Liver (tissue), 8 donors: ENCODE measurements at regions not wholly inside any gene's neighbourhood (a gene's known extent, or its start where the extent isn't known, plus 50 kb on each side); places are given as distances from the start of the nearest gene placed in this dataset.
"Not testable (repeated sequence)": the region's sequence is repeated elsewhere in the genome, so short reads cannot be mapped to it uniquely, and the experiment has no call there.

Experiments used
- DNase-seq: peaks from one replicate; pipeline ENCODE4 v3.0.0-alpha.2; 2017; ENCODE audit warnings: low spot score
- H3K27ac ChIP-seq, 2 donors: one replicate each; pipeline ENCODE4 v1.7.0; 2013; ENCODE audit warnings: inconsistent platforms in 2 of 2, low read length in 2 of 2, control low read depth in 1 of 2, low read depth in 1 of 2, mild to moderate bottlenecking in 1 of 2
- H3K27me3 ChIP-seq, 4 donors: one replicate each; pipeline versions ENCODE4 v1.6.1 to v1.7.0; 2013; ENCODE audit warnings: low read length in 3 of 4, inconsistent platforms in 1 of 4, mild to moderate bottlenecking in 1 of 4, moderate library complexity in 1 of 4; ENCODE audit not compliant: control insufficient read depth in 4 of 4, insufficient read depth in 4 of 4
- H3K36me3 ChIP-seq, 4 donors: one replicate each; pipeline versions ENCODE4 v1.6.1 to v1.7.0; 2013; ENCODE audit warnings: low read length in 3 of 4, mild to moderate bottlenecking in 3 of 4, low read depth in 1 of 4, moderate library complexity in 1 of 4; ENCODE audit not compliant: control insufficient read depth in 4 of 4, insufficient read depth in 3 of 4
- H3K4me1 ChIP-seq, 4 donors: one replicate each; pipeline versions ENCODE4 v1.6.1 to v1.7.0; 2013; ENCODE audit warnings: low read length in 3 of 4, mild to moderate bottlenecking in 3 of 4, moderate library complexity in 1 of 4; ENCODE audit not compliant: control insufficient read depth in 4 of 4, insufficient read depth in 4 of 4
- H3K4me3 ChIP-seq, 3 donors: one replicate each; pipeline versions ENCODE4 v1.6.1 to v1.7.0; 2013; ENCODE audit warnings: low read length in 3 of 3, control low read depth in 1 of 3, low read depth in 1 of 3, mild to moderate bottlenecking in 1 of 3
- H3K9ac ChIP-seq, 2 donors: one replicate each; pipeline ENCODE4 v1.7.0; 2013; ENCODE audit warnings: low read length in 2 of 2, mild to moderate bottlenecking in 2 of 2, moderate library complexity in 2 of 2, control low read depth in 1 of 2, low read depth in 1 of 2
- H3K9me3 ChIP-seq, 4 donors: one replicate each; pipeline versions ENCODE4 v1.6.1 to v1.7.0; 2013; ENCODE audit warnings: low read length in 3 of 4; ENCODE audit not compliant: control insufficient read depth in 4 of 4
- ATF3 ChIP-seq: IDR thresholded peaks from 2 replicates; pipeline ENCODE4 v1.6.1; 2016; ENCODE audit warnings: antibody characterized with exemption
- CTCF ChIP-seq: fragments of 150-350 bp; IDR thresholded peaks from 2 replicates; pipeline ENCODE4 v1.5.1; 2017; ENCODE audit warnings: improper control_type of control experiment, low read depth, low read length; ENCODE audit not compliant: missing input control
- EGR1 ChIP-seq, 2 donors: IDR thresholded peaks; 2 replicates each; pipeline ENCODE4 v1.6.1; 2016 to 2018; ENCODE audit warnings: antibody characterized with exemption in 2 of 2, low read depth in 2 of 2
- FOXA1 ChIP-seq: IDR thresholded peaks from 2 replicates; pipeline ENCODE4 v1.6.1; 2016; ENCODE audit warnings: antibody characterized with exemption
- FOXA2 ChIP-seq: IDR thresholded peaks from 2 replicates; pipeline ENCODE4 v1.6.1; 2016; ENCODE audit warnings: antibody characterized with exemption
- JUND ChIP-seq, 2 donors: IDR thresholded peaks; 2 replicates each; pipeline ENCODE4 v1.6.1; 2016; ENCODE audit warnings: antibody characterized with exemption in 2 of 2
- MAX ChIP-seq: IDR thresholded peaks from 2 replicates; pipeline ENCODE4 v1.6.1; 2016; ENCODE audit warnings: antibody characterized with exemption
- RAD21 ChIP-seq, 2 donors: IDR thresholded peaks; 2 replicates each; pipeline ENCODE4 v1.6.1; 2016; ENCODE audit warnings: antibody characterized with exemption in 2 of 2, mild to moderate bottlenecking in 2 of 2
- REST ChIP-seq: IDR thresholded peaks from 2 replicates; pipeline ENCODE4 v1.6.1; 2016; ENCODE audit warnings: antibody characterized with exemption, mild to moderate bottlenecking
- RXRA ChIP-seq, 2 donors: IDR thresholded peaks; 2 replicates each; pipeline ENCODE4 v1.6.1; 2017 to 2018; ENCODE audit warnings: antibody characterized with exemption in 2 of 2, mild to moderate bottlenecking in 1 of 2
- SP1 ChIP-seq: IDR thresholded peaks from 2 replicates; pipeline ENCODE4 v1.6.1; 2018; ENCODE audit warnings: antibody characterized with exemption, mild to moderate bottlenecking
- TAF1 ChIP-seq: conservative IDR thresholded peaks from 2 replicates; pipeline ENCODE4 v1.6.1; 2016; ENCODE audit warnings: antibody characterized with exemption, mild to moderate bottlenecking
- YY1 ChIP-seq: IDR thresholded peaks from 2 replicates; pipeline ENCODE4 v1.6.1; 2016; ENCODE audit warnings: antibody characterized with exemption, mild to moderate bottlenecking
- ZBTB33 ChIP-seq: IDR thresholded peaks from 2 replicates; pipeline ENCODE4 v1.6.1; 2016; ENCODE audit warnings: antibody characterized with exemption
- WGBS: extraction: QIAGEN DNeasy Blood & Tissue Kit; methylation state at CpG from one replicate; pipeline ENCODE4 v1.1.7; 2013; 5-methylcytosine and 5-hydroxymethylcytosine counted together
- donor health status: healthy.
- donor health status: healthy.
- donor health status: healthy.
- donor health status: healthy.
- donor health status: healthy.

- no peaks in the 10 kb centered on the region for H3K27me3 ChIP-seq
- no peak overlapping the region for H3K27ac ChIP-seq
- no peak for DNase-seq
- 93% methylated on average over 3 of the region's 3 CpGs for WGBS
- H3K9me3 ChIP-seq, result no peaks in the 10 kb centered on the region
- TF ChIP-seq MAX (no peak), EGR1 (IDR thresholded peaks at IDR 0.05; ENCODE audit: low read depth in 2 of 2) (no peak), REST (no peak), RXRA (IDR thresholded peaks at IDR 0.05) (no peak), JUND (IDR thresholded peaks at IDR 0.05) (no peak), TAF1 (no peak), SP1 (no peak), FOXA2 (no peak), FOXA1 (no peak)
- H3K9ac ChIP-seq, result no peak overlapping the region
- no peaks in the 10 kb centered on the region for H3K36me3 ChIP-seq
- H3K4me3 ChIP-seq, result no peak overlapping the region
- no peaks in the 10 kb centered on the region for H3K4me1 ChIP-seq
These were observed 51.9 kb upstream of the MCUR1 start for GRCh38 chr6:13866301-13866700.

GRCh38 chr6:13865141-13865540 lies 50.8 kb upstream of the MCUR1 start:
- TF ChIP-seq REST (no peak), FOXA2 (no peak), RAD21 (IDR thresholded peaks at IDR 0.05) (no peak), JUND (IDR thresholded peaks at IDR 0.05) (no peak), SP1 (no peak), FOXA1 (no peak), MAX (no peak), ATF3 (no peak), ZBTB33 (no peak), YY1 (no peak), TAF1 (no peak), CTCF (no peak), EGR1 (IDR thresholded peaks at IDR 0.05; ENCODE audit: low read depth in 2 of 2) (no peak), RXRA (IDR thresholded peaks at IDR 0.05) (no peak)
- Histone ChIP-seq H3K9me3 (peaks cover 0 to 5% (median 0%) of the 10 kb centered on the region in 4 donors), H3K36me3 (no peaks in the 10 kb centered on the region), H3K9ac (no peak overlapping the region), H3K4me3 (no peak overlapping the region), H3K27me3 (no peaks in the 10 kb centered on the region), H3K4me1 (peaks cover 0 to 1% (median under 1%) of the 10 kb centered on the region in 4 donors), H3K27ac (no peak overlapping the region)
- DNase-seq, result no peak
- 76% methylated on average over 2 of the region's 2 CpGs for WGBS

GRCh38 chr6:13864669-13865068 lies 50.3 kb upstream of the MCUR1 start:
- H3K27ac ChIP-seq, H3K4me1 ChIP-seq, H3K27me3 ChIP-seq, DNase-seq, H3K4me3 ChIP-seq, H3K9me3 ChIP-seq, H3K36me3 ChIP-seq, H3K9ac ChIP-seq: not testable (repeated sequence)
- 62% methylated on average over 2 of the region's 2 CpGs for WGBS
